ENCODE measurements at regions not wholly inside any gene's neighbourhood (a gene's known extent, or its start where the extent isn't known, plus 50 kb on each side); places are given as distances from the start of the nearest gene placed in this dataset.

DNA sequence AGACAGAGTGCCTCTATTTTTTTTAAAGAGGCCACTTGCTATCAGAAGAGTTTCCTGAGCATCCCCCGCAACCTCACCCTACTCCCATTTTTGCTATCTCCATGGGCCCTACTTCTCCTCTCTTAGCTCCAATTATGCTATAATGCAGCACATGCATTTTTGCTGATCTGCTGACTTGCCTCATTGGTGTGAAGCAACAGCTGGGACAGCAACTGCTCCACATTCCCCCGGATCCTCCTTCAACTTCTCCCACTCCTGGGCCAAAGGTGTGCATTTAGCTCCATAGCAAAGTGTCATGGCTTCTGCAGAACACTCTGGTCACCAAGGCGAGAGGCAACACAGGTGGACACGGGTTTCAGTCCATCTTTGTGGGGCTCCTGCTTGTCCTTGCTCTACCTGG, 56.7 kb upstream of the USP29 start:
- TF ChIP-seq EZH2phosphoT487 (IDR thresholded peaks at IDR 0.05; ENCODE audit: insufficient read depth, low read depth) = no peak
- no peak for TF ChIP-seq EZH2 (IDR thresholded peaks at IDR 0.05; ENCODE audit: insufficient read depth, poor library complexity, severe bottlenecking)

All from GM23248 (cell line).